Activated CD4-positive, CD25-positive, alpha-beta regulatory T cell treated with anti-CD3 and anti-CD28 coated beads, Interleukin-2, amount 50 U/mL, for 72 hours (primary cell): ENCODE measurements at regions not wholly inside any gene's neighbourhood (a gene's known extent, or its start where the extent isn't known, plus 50 kb on each side); places are given as distances from the start of the nearest gene placed in this dataset.

Source experiments
- DNase-seq: peaks from one replicate; pipeline ENCODE4 v3.0.0; 2021

DNA sequence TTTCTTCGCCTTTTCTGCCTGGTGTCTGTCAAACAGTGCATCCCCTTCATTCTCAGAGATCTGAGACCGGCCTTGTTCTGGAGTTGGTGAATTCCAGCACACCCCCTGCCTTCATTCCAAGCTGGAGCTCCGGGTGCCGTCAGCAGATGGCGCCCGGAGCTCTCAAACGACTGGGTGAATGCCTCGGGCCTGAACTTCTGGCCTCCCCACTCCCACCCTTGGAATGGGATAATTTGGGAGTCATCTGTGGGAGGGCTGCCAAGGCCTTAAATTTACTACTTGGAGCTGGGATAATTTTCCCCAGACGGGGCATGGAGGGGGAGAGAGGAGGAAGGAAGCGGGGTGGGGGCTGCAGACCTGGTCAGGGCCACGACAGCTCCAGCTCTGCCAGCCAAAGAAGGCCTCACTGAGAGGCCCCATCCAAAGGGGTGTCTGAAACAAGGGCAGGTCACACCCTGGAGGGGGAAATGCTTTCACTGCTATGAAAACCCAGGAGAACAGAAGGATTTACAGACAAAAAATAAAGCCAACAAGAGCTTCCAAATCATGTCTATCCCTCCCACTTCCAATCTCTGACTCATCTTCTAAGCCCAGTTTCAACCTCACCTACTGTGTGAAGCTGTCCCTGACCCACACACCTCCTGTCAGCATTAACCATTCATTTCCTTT lies 187.9 kb downstream of the OPA1 start:
- peak; percentile 39 for DNase-seq

DNA sequence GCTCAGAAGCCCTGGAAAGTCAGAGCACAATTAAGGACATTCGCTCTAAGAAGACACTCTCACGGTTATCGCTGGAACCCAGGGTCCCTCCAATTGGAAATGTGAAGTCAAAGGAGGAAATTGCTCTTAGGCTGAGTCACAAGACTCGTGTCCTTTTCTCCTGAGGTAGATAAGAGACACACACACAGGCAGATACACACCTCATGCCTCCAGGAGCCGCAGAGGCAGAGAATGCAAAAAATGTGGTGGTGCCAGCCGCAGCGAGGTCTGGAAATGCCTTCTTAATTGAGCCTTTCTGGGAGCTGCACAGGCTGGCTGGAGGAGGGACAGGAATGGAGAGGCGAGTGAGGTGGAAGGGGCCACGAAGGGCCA lies 189.3 kb downstream of the OPA1 start:
- no peak for DNase-seq

DNA sequence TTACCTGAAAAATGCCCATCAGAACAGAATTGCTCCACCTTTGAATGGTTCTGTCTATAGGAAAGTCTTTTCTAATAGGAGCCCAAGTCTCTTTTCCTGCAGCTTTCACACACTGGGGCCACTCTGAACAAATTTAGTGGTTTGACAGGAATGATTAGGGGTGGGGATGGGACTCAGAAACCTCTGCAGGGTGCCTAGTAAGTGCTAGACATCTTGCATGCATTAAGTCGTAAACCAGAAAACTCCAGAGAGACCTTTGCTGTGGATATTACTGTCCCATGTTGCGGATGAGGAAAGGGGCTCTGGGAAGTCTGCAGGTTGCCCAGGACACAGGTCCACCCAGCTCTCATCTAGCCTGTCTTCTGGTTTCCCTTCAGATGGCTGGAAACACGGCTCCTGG lies 189.7 kb downstream of the OPA1 start:
- DNase-seq, result no peak

DNA sequence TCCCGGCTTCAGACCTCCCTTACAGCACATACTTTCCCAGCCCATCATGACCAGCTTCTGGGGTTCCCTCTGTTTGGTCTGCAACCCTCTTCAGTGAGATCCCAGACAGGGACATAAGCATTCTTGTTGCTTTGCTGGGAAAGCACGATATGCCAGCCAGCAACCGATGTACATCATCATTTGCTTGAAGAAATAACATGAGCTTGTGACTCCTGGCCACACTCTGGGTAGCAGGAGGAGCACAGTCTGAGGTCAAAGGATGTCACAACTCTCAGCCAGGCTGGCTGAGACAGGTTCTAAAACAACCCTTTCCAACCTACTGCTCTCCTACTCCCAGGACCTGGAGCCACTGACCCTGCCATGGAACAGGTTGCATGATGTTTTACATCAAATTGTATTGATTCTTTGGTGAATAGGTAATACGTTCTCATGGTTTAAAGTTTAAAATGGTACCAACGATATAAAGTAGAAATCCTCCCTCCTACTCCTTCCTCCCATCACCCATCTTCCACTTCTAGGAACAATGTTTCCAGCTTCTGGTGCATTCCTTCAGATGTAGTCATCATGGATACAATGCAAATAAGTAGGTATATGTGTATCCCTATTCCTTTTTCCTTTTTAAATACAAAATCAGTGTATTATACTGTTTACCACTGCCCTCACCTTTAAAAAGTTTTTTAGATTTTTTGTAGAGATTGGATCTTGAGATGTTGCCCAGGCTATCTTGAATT lies 190.3 kb downstream of the OPA1 start:
- DNase-seq, result no peak

DNA sequence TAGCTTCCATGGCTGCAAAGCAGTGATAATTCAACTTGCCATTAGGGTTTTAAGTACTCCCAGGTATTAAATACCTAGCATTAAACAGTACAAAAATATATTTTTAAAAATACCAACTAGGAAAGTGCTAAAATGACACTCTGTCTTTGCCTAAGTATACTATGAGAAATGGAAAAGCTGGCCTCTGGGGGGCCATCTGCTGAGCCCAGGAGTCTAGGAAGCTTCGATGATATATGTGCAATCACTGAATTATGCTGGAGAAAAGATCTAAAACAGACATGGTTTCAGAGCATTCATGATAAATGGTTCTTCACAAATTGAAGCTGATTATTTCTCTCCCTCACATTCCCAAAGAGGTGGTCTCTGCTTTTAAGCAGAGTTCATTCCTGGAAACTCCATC lies 191.8 kb downstream of the OPA1 start:
- no peak for DNase-seq

DNA sequence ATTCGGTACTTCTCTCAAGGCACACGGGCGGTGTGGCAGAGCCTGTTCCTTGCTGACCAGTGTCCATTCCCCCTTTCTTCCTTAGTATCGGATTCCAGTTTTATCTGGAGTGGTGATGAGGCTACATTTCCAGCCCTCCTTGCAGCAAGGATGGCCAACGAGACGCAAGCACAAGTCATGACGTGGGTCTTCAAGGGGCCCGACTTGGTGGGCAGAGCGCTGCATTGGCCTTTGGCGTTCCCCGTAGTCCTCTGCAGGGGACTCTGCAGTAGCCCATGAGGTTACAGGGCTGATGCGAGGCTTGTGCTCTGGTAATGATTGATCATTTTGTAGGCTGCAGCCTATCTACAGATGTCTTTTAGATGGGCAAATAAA lies 194.5 kb downstream of the OPA1 start:
- DNase-seq, result no peak

DNA sequence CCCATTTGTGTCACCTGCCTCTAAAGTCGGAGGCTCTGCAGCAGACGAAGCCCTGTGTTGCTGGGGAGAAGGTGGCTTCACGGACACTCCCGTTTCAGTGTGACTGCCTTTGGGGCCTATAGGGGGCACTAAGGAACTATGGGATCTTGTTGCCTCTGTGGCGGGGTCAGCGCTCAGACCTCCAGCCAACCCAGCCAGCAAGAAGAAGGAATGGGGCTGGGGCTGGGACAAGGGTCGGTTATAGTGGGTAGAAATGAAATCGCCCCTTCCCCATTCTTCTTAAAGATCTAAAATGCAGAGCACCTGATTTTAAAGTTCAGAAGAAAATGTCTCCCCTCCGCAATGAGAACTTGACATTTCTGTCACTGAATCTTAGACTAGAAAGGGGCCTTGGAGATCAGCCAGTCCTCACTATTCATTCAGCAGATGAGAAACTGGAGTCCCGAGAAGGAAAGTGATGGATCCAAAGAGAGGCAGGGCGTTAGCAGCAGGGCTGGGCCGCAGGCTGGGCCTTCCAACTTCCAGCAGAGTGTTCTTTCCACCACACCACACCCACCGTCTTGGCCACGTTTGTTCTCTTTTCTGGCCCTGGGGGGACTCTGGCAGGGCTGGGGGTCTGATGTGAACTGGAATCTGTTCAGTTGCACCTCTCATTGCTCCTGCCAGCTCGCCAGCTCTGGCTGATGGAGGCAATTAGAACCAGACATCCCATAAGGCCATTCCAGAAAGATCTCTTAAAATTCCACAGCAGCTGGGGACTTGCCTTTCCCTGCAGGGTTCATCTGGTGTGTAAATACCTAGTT lies 195.4 kb downstream of the OPA1 start:
- DNase-seq, result no peak

DNA sequence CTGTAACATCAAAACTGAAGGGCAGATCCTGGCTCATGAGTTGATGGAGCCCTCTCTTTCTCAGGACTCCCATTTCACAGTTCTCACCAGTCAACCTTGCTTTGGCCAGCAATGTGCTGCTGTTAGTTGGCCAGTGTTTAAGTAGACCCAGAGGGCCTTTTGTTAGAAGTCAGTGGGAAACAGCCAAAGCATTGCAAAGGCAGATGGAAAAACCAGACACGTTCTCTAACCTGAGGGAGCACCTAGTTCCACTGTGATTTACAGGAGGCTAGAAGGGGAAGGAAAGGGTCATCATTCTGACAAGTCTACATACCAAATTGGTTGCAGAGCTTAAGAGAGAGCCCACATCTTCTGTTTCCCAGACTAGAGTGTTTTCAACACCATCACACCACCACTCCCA lies 196.4 kb downstream of the OPA1 start:
- no peak for DNase-seq

DNA sequence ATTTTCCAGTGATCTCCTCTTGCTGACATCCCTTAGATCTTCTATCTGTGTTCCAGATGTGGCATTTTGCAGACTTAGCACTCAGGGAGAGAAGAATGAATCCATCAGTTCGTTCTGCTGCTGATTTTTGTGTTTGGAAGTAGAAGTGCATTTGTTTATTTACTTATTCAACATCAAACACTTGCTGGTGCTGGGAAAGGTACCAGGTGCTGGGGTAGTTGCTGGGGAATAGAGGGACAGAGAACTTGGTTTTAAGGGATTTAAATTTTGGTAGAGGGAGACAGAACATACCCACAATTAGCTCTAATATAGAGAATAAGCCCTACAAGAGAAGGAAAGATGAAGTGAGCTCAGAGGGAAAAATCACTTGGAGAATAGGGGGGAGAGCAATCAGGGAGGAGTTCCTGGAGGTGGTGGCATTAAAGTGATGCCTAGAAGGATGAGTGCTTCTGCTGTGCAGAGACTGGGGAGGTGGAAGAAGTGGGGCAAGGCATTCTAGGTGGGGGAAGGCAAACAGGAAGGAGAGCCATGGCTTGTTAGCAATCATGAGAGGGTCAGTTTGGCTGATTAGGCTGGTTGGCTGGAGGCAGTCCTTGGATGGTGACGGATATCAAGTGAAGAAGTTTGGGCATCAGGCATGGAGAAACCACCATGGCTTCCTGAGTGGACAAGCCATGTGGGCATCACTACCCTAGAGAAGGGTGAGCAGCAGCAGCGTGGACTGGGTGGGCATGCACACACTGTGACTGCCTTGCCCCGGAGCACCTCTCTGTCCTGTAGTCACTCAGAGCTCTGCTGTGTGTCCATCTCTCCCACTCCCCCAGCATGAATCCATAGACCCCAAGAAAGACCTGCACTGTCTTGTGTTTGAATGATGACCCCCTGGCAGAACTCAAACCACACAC lies 197.3 kb downstream of the OPA1 start:
- DNase-seq, result no peak

DNA sequence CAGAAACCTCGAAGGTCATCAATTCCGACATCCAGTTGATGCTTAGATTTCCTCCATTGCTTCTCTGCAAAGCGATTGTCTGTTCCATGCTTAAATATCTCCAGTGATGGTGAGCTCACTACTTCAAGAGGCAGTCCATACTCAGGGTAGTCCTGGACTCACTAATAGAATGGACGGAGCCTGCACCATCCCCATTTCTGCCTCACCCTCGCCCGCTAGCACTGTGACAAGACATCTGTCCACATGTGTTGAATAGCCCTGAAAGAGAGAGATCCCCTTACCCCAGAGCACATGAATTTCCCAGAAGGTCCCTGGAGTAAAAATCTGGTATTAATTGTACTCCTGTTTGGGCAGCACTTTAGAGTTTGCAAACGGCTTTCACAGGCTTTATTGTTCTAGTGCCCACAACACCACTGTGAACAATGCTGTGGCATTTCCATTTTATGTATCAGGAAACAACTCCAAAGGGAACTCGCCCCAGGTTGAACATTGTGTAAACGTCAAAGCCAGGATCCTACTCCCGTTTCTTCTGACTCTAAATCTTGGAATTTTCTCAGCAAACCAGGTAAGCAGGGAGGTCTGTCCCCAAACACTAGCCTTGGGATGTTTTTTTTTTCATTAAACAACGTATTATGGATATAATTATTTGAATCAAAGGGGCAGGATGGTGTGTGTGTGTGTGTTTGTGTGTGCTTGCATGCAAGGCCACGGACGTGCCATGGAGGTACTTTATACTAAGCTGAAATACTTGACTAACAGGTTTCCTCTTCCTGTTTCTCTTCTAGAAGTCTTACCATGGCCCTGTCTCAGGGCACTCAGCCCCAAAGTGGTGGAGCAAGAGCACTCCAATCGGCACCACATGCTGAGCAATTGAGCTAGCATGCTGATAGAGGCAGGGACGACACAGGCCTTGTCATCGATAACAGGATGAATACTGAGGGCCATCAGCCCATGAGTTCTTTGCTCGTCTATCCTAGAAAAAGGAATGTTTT lies 198.3 kb downstream of the OPA1 start:
- no peak for DNase-seq

DNA sequence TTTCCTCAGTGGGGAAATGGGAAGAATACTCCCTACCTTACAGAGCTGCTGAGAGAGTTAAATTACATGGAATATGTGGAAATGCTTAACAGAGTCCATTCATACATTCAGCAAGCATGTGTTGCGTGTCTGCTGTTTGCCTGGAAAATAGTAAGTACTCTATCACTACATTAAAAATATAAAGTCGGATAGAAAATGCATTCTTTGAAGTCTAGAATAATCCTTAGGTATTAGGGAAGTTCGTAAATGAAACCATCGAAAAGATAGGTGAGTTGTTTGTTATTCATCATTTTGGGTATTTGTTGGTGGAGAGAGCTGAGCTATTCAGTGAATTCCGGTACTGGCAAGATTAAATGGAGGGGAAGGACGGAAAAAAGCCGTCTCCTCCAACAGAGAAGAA lies 200.1 kb downstream of the OPA1 start:
- DNase-seq, result no peak

DNA sequence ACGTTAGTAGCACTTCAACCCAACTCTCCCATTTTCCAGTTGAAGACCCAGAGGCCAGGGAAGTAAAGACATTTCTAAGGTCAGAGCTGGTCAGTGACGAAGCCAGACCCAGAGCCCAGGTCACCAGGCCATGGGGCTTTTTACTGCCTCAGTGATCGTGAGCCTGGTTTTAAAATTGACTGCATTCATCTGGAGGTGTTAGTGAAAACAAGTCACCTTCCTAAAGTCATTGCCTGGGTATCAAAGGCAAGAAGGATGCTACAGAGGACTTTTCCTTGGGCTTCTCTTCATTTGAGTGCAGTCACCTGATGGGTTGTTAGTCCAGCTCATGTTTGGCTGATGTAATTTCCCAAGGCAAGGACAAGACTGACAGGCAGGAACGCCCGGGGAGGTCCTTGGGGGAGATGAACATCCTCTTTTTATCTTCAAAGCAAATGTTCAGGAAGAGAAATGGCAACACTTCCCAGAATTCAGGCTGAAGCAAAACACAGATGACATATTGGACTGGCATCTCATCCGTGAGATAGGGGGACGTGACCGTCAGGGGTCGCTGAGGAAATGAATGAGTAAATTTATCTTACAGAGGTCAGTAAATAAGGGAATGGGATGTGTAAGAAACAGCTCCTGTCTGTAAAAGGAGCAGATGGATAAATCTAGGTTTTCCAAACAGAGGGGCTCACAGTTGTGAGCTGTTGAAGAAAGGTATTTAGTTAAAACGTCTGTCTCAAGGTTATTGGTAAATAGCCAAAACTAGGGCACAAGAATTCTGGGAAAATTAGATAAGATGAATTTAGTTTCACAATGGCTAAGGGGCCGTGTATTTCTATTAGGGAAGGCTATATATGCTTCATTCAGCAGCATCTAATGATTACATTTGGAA lies 201.2 kb downstream of the OPA1 start:
- DNase-seq, result no peak

DNA sequence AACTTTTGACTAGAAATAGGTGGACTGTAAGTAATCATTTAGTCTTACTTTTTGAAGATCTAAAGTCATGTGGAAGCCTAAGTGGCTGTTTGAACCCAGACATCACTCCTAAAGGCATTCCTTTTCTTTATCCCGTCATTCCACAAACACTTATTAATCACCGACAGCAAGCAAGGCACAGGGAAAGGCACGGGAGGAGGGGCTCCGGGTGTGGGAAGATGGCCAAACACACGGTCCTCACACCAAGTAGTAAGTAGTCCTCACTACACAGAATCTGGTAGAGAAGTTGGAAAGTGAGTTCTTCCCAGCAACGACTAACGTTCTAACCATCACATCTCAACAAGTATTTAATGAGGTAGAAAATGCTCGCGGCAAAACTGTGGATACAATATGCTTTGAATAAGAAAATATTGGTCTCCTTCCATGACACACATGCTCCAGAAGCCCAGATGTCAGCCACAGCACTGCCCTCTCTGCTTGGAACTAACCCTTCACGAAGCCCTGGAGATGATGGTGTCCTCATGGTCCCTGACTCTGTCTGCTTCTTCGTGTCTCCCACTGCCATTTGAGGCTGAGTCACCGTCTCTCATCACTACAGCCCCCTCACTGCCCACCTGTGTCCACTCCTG lies 202.2 kb downstream of the OPA1 start:
- no peak for DNase-seq

DNA sequence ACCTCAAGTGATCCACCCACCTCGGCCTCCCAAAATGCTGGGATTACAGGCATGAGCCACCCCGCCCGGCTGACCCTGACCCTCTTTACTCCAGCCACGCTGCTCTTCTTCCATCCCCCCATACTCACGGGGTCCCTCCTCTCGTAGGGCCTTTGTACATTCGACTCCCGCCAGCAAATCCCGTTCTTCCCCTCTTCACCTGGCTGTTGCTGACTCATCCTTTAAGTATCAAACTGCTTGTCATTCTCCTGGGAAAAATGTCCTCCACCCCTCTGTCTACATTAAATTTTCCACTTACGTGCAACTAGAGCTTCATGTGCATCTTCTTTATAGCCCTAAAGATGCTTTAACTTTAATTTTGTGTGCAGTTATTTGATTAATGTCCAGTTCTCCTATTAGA lies 203.1 kb downstream of the OPA1 start:
- DNase-seq, result no peak

DNA sequence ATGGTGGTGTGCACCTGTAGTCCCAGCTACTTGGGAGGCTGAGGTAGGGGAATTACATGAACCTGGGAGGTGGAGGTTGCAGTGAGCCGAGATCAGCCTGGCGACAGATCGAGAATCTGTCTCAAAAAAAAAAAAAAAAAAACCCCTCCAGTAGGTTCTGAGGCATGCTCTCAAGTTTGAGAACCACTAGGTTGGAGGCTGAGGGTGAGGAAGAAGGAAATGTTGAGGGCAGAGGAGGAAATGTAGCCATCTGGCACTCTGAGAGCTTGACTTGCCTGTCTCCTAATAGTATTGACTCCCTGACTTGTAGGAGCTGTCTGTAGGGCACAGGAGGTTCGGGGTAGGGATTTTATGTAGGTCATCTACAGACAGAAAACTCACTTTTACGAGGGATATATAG lies 204.6 kb downstream of the OPA1 start:
- DNase-seq, result no peak

DNA sequence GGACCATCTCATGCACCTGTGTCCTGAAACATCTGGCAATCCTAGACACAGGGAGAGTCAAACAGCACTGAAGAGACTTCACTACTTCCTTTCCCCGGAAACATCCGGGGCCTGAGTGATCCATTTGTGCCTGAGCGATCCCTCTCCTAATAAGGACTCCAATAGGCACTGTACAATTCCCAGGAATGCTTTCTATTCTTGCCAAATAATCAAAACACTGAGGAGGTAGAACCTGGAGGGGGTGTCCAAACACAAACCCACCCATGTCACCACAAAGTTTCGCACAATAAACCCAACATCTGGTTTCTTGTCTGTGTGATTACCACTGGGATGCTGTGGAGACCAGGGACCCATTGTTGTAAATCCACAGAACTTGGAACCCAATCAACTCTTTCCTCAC lies 205.0 kb downstream of the OPA1 start:
- no peak for DNase-seq

DNA sequence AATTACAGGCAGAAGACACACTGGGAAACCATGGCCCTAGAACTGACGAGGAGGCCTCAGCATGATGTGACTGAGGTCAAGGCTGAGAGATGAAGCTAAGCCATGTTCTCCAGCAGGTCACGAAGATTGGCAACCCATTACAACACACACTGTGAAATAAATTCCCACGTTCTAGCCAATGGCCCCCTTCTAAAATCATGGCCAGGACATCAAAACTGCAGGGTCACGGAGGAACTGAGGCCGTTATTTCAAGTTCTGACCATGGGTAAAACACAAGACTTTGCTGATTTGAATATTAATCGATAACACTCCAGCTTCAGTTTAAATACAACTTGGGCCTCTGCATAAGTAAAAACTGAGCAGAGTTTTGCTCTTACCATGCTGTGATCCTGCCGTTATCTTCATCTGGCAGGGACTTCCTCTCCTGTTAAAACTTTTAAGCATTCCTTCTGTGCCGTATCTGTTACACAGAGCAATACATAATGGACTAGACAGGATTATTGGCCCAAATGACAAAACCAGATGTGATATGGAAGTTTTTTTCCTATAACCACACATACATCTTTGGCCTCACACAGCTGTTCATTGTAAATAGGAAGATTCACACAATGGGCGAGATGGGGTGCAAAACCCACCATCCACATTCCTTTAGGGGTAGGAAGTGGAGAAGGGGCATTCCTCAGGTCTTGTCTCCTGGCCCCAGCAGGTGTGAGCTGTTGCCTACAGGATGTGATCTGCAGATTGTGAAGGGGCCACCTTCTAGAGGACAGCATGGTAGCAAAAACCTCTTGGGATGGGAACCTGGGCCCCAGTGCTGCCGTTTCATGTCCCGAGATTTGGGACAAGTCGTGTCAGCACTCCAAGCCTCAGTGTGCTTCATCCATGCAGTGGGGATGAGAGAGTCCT lies 207.4 kb downstream of the OPA1 start:
- DNase-seq, result no peak

DNA sequence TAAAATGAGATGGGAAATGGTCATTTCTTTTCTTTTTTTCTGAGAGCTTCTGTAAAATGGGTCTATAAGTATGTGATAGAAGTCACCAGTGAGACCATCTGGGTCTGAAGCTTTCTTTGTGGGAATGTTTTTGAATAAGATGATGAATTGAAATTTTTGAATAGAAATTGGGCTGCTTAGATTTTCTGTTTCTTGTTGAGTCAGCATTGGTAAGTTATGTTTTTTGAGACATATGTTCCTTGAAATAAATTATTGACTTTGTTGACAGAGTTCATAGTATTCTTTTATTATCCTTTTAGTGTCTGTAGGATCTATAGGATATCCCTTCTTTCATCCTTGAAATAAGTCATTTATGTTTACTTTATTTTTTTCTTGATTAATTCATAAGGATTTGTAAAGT lies 208.1 kb downstream of the OPA1 start:
- no peak for DNase-seq

DNA sequence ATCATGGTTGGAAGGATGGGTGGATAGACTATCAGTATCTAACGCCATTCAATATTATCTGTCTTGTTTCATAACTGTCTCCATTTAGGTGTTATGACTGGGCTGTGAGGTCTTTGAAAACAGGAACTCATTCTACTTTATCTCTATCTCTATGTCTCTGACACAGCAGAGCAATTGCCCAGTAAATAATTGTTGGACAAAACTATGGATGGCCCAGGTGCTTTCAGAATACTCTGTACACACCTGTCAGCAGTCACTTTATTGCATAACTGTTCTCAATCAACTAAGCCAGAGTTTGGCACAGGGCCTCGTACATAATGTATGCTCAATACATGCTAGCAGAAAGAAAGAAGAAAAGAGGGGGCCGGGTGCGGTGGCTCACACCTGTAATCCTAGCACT lies 210.3 kb downstream of the OPA1 start:
- DNase-seq, result no peak
